GM21447 (cell line): ENCODE measurements at regions not wholly inside any gene's neighbourhood (a gene's known extent, or its start where the extent isn't known, plus 50 kb on each side); places are given as distances from the start of the nearest gene placed in this dataset.

Experiments used
- ATAC-seq: cut with Tn5 transposase; IDR thresholded peaks from one replicate; pipeline ENCODE4 v1.9.1; 2021; ENCODE audit not compliant: unreplicated experiment

DNA sequence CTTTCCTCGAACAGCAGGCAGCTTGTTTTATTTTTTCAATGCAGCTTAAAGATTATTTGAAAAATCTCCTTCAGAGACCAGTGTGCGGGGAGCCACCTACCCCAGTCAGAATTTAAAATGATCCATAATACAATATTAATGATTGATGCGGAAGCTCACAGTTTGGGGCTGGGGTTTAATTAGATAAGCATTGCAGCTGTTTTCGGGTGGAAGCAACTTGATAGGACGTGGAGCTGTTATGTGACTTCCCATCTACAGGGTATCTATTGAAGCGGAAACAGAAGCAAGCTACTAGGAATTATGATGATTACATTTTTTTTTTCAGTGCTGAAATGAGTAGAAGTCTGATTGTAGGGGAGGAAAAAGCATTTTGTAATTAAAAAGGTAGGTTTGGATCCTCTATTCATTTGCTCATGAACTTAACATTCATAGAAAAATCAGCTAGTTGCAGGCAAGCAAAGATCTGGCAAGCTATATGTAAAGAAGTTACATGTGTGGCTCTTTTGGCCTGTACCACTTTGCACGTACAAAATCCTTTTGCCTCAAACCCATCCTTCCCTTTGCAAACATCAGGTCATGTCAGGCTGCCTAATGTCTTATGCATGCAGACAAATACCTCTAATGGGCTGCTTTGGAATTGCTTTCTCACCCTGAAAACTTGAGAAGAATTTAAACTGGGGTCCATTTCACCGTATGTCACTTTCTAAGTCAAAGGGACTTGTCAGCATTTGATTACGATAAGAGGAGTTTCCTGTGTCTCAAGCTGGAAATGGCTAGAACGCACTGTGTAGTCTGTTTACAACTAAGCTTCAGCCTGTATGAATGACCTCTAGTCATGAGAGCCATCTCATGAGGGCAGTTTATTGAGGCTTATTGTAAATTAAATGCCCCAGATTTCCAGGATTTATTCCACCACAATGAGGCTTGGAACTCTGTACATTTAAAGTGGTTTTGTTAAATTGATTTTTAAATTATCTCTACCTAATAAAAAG lies 267.1 kb upstream of the TMTC4 start:
- no peak for ATAC-seq

DNA sequence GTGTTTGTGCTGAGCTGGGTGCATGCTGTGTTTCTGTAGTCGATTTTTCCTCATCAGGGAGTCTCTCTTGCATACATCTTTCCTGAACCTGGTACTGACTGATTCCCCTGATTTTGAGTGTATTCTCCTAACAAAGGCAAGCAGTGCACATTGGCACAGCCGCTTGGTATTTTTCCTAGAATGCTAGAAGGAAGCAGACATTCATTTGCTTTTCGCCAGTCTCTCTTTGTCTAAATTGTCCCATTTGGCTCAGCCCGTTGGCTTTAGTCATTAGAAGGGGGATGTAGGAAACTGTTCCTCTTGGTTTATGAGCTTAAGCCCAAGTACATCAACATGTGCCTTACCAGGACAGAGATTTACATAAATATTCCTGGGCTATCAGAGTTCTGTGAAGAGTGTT lies 266.1 kb upstream of the TMTC4 start:
- ATAC-seq: no peak

- no peak for ATAC-seq
These were observed 259.2 kb upstream of the TMTC4 start for GRCh38 chr13:100933841-100934240.

GRCh38 chr13:100922599-100922998 lies 248.0 kb upstream of the TMTC4 start:
- no peak for ATAC-seq

DNA sequence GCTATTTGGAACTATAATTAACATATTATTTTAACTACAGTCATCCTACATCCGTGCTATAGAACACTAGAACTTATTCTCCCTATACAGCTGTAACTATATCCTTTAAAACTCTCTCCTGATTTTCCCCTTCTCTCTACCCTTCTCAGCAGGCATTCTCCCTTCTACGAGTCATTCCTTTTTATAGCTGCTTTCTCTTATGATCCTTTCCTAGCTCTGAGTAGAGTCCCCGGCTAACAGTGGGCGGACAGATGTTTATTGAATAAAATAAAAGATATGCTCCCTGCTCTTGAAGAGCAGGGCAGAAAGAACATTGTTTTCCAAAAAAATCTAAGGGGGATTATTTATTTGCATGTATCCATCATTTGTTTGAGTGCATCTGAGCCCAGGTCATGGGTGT lies 246.5 kb upstream of the TMTC4 start:
- ATAC-seq: no peak

DNA sequence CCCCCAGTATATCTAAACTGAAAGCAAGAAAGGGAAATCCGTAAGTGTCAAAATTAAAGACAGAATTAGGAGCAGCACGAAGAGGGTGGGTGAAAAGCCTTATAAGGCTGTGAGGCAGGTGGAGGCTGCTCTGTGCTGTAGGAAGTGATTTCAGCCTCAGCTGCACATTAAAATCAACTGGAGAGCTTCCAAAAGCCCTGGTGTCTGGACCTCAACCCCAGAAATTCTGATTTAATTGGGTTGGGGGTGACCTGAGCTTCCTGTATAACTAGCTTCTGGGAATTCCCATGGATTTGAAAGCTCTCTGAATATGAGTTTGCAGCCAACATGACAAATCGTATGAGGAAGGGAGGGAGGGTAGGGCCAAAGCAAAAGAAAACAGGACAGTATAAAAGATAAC lies 242.4 kb upstream of the TMTC4 start:
- no peak for ATAC-seq

GRCh38 chr13:100913143-100913542 lies 238.5 kb upstream of the TMTC4 start:
- ATAC-seq: no peak

DNA sequence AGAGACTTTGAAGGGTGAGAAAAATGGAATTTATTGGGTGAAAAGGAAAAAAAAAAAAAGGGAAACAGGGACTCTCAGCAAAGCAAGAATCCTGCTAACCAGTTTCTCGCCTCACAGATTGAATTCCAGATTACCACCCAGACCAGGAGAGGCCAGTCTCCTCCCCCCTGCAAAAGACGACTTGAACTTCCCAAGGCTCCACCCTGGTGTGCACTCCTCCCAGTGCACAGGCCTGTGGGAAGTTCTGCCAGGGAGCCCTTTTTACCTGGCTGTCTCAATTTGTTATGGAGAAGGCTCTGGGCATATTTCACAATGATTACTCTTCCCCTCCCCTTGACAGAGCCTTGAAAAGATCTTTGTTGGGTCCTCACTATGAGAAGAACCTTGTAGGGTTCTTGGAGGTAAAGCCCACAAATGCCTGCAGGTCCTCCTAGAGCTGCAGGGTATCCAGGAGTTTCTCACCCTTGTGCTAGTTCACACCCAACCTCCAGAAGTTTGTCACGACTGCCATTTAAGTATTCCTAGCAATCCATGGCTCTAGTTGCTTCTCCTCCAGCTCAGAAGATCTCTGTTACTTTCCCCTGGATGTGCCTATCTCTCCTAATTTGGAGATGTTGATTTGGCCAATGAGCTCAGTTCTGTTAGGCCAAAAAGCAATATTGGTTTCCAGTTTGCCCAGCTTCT lies 229.8 kb upstream of the TMTC4 start:
- ATAC-seq: no peak

GRCh38 chr13:100899720-100900316 lies 225.2 kb upstream of the TMTC4 start:
- no peak for ATAC-seq

- no peak for ATAC-seq
These were observed 223.8 kb upstream of the TMTC4 start for GRCh38 chr13:100898431-100898830.

DNA sequence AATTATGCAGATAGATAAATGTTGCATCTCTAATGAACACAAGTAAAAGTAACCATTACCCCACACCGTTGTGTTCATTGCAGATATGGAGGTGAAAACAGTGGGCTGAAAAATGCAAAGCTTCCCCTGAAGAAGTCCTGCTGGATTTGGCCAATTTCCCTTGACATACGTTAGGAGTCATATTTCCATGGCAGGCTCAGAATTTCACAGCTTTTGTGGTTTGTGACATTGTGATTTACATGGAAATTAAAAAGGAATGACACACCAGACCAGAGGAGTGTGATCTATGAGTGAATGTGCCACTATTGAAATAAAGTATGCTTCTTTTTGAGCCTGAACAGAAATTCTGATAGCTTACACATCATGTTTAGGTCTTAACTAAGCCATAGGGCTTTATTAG lies 221.1 kb upstream of the TMTC4 start:
- ATAC-seq: no peak

DNA sequence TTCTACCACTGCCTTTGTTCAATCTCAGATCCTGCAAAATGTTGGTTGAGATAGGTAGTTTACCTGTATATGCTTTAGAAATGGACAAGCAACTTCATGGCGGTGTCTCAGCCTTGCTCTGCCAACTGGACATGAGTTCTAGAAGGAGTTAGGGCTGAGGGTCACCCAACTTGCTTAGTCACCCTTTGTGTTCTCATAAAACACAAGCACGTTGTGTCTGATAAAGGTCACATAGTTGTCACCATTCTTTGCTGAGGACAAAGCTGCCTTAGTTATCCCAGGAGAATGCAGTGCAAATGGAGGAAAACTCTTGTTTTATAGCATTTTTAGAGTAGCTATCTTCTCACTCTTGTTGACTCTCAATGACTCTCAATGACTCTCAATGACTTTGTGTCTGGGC lies 218.4 kb upstream of the TMTC4 start:
- ATAC-seq: no peak

- ATAC-seq: no peak
These were observed 216.1 kb upstream of the TMTC4 start for GRCh38 chr13:100890645-100891044.

DNA sequence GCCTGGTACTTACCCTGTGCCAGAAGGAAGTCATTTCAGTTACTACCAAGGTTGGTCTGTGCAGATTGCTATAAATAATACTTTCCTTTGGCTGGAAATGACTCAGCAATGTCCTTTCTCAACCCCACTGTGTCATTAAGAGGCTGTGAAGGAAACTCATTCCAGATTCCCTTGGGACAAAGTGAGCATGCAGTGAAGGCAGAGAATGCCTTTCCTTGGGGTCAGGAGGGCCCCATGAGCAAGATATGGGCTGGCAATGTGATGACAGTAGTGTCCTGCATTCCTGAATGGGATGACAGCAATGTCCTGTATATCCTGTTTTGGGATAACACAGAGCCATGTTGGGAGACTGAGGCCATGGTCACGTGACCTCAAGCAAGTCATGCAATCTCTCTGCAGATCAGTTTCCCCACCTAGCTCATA lies 213.1 kb upstream of the TMTC4 start:
- no peak for ATAC-seq

- ATAC-seq: no peak
These were observed 208.9 kb upstream of the TMTC4 start for GRCh38 chr13:100883453-100883852.

- ATAC-seq: no peak
These were observed 206.8 kb upstream of the TMTC4 start for GRCh38 chr13:100881291-100881864.

DNA sequence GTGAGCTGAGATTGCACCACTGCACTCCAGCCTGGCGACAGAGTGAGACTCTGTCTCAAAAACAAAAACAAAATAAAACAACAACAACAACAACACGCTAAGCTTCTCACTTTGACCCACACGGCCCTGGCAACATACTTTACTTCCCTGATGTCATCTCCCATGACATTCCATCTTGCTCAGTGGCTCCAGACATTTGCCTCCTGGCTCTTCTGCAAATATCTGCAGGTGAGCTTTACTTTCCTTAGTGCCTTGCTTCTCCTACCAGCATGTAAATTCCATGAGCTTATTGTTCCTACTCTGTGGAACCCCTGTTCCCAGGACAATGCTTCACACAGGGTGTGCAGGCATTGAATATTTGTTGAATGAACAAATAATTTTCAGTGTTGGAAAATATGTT lies 205.6 kb upstream of the TMTC4 start:
- ATAC-seq: no peak

DNA sequence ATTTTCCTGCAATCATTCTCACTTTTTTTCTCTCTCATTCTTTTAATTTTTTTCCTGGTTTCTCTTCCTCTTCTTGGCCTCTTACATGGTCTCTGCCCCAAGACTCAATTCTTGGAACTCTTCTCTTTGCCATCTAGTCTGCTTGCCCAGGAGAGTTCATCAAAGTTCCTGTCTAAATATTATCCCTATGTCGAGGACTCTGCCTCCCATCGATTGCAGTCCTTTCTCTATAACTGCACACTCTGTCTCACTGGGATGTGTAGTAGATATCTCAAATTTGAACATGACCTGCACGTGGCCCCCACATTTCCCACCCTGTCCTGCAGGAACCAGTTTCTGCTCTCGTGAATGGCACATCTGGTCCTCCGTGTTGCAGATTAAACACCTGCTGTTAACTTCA lies 204.7 kb upstream of the TMTC4 start:
- no peak for ATAC-seq

GRCh38 chr13:100876044-100876403 lies 201.4 kb upstream of the TMTC4 start:
- ATAC-seq: no peak

- ATAC-seq: peak; percentile 66
These were observed 200.9 kb upstream of the TMTC4 start for GRCh38 chr13:100875392-100876043.

DNA sequence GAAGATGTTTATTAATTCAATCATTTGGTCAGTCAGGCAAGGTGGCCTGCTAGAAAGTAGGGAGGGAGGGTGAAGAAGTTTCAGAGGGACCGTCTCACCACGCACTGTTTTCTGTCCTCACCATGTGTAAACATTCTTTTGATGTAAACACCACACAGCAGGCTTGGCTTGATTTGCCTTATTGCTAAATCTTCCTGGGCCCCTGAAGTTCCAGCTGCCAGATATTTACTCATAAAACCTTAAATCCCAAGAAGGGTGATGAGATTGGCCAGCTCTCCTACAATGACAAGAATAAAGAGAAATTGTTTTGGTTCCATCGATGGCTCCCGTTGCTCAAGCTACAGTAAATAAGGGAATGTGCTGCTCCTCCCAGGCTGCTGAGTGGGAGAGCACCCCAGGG lies 198.2 kb upstream of the TMTC4 start:
- ATAC-seq: no peak
